Heart left ventricle (tissue), 16 donors: ENCODE measurements at regions not wholly inside any gene's neighbourhood (a gene's known extent, or its start where the extent isn't known, plus 50 kb on each side); places are given as distances from the start of the nearest gene placed in this dataset.
A peak's percentile ranks its signal among the peaks of the same experiment; 100 is the strongest.

Source experiments
- ATAC-seq, 4 donors: fragments of 200-7000 bp; cut with Tn5 transposase; one replicate each; pipeline ENCODE4 v1.9.1; 2020 to 2022; ENCODE audit warnings: moderate library complexity in 4 of 4, mild to moderate bottlenecking in 3 of 4, moderate number of reproducible peaks in 1 of 4
- DNase-seq, 5 donors: peaks; one replicate each; pipeline ENCODE4 v3.0.0-alpha.2; 2020
- H3K27ac ChIP-seq, 12 donors: fragments of 200-600 bp; sonication (generic) in 4 of 12; one replicate each; pipeline versions ENCODE4 v1.5.0 to v1.8.0; 2016 to 2022; ENCODE audit warnings: mild to moderate bottlenecking in 2 of 12
- H3K27me3 ChIP-seq, 9 donors: fragments of 200-600 bp; sonication (generic) in 2 of 9; one replicate each; pipeline versions ENCODE4 v1.5.1 to v1.8.0; 2016 to 2022; ENCODE audit warnings: mild to moderate bottlenecking in 3 of 9
- H3K36me3 ChIP-seq, 9 donors: fragments of 200-600 bp; sonication (generic) in 2 of 9; one replicate each; pipeline versions ENCODE4 v1.5.0 to v1.8.0; 2018 to 2022; ENCODE audit warnings: mild to moderate bottlenecking in 2 of 9
- H3K4me1 ChIP-seq, 12 donors: fragments of 200-600 bp; sonication (generic) in 4 of 12; one replicate each; pipeline versions ENCODE4 v1.5.0 to v1.8.0; 2016 to 2022; ENCODE audit warnings: mild to moderate bottlenecking in 3 of 12
- H3K4me3 ChIP-seq, 12 donors: fragments of 200-600 bp; sonication (generic) in 4 of 12; one replicate each; pipeline versions ENCODE4 v1.5.0 to v1.8.0; 2017 to 2022; ENCODE audit warnings: mild to moderate bottlenecking in 9 of 12, moderate library complexity in 4 of 12
- H3K9me3 ChIP-seq, 12 donors: fragments of 200-600 bp; sonication (generic) in 4 of 12; one replicate each; pipeline versions ENCODE4 v1.5.0 to v1.8.0; 2016 to 2022; ENCODE audit warnings: mild to moderate bottlenecking in 1 of 12
- POLR2A ChIP-seq, 2 donors: fragments of 450-650 bp; IDR thresholded peaks; one replicate each; pipeline ENCODE4 v1.6.1; 2017; ENCODE audit warnings: antibody characterized with exemption in 2 of 2, mild to moderate bottlenecking in 2 of 2, moderate library complexity in 2 of 2
- WGBS, 4 donors: extraction: QIAGEN DNeasy Blood & Tissue Kit in 2 of 4; methylation state at CpG; one replicate each; pipeline versions ENCODE4 v1.1.5 to v1.1.7; 2013 to 2018; 5-methylcytosine and 5-hydroxymethylcytosine counted together
- intact Hi-C, 10 donors: fragments of 100-400 bp; cut with DNase I; formaldehyde crosslinking; loops; one replicate each; pipeline versions ENCODE4 v1.11.1 to v1.14.2; 2022
- TF ChIP-seq, protein P1 (sequence below), 12 donors: fragments of 200-600 bp; sonication (generic) in 4 of 12; IDR thresholded peaks; one replicate each; pipeline versions ENCODE4 v1.5.0 to v1.8.0; 2018 to 2022; ENCODE audit warnings: antibody characterized with exemption in 12 of 12, mild to moderate bottlenecking in 5 of 12
- donor health status: ischemic (EF 13 %, LVEDD 7.1; RV severe dilation, severe dysfunction).
- donor health status: healthy with polysubstance abuse.
- donor health status: DM: no; HTN: yes; CAD: no.
- donor health status: DM: no; HTN: no; CAD: no.
- donor health status: ischemic (EF 25% LVEDD 6.9; RV normal size, moderate dysfunction).
- donor health status: ischemic (EF 25% LVEDD 5.7; RV mildly dilated, moderate dysfunction).
- donor health status: healthy.
- donor health status: DM: yes; HTN: yes; CAD: no.
- donor health status: ischemic (EF 35%, LVEDD 5.7; RV mildly dilated, moderate dysfunction).
- donor health status: nonischemic (EF 11% LVEDD 7.7; RV severe dilation, severe dysfunction).
- donor health status: DM: yes; HTN: yes; CAD: no.
- donor health status: PGD.
- donor health status: ischemic (EF 29% LVEDD 5.4; RV normal size, mild dysfunction).
- donor health status: nonischemic (EF 23%, LVEDD 6.1; RV moderate dilation, normal function).

DNA sequence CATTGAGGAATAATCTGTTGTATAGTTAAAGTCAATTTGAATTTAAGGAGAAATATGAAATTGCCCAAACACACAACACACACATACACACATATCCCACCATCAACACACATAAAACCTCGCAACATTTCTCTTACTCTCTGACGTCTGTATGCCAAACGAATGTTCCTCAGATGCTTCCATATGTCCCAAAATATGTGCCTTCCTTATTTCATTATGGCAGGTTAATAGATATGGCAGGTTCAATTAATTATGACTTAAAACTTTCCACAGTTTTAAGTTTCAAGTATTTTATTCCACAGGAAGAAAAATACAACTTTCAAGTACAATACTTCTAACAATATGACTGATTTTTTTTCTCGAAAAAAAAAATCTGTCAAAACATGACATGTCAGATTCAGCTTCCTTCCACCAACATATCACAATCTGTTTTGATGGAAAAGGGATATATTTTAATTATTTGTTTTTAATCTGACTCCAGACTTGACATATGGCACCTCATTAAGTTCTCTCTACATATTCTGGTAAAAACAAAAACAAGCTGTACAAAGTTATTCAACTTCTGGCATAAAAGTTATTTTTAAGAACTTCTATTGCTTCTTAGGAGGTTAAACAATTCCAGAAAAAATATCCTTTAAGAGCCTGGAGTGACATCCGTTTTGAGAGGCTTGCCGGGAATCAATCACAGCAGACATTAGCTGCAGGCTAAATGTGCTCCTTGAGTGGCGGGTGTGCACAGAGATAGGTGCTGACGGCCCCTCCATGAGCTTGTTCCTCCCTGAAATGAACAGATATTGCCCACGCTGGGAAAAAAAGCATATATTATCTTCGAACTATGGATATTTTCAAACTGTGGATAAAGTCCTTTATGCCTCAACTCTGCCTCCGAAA, 812.7 kb downstream of the DCDC2C start:
- no peaks in the 10 kb centered on the region for H3K27me3 ChIP-seq
- TF ChIP-seq, protein P1, sequence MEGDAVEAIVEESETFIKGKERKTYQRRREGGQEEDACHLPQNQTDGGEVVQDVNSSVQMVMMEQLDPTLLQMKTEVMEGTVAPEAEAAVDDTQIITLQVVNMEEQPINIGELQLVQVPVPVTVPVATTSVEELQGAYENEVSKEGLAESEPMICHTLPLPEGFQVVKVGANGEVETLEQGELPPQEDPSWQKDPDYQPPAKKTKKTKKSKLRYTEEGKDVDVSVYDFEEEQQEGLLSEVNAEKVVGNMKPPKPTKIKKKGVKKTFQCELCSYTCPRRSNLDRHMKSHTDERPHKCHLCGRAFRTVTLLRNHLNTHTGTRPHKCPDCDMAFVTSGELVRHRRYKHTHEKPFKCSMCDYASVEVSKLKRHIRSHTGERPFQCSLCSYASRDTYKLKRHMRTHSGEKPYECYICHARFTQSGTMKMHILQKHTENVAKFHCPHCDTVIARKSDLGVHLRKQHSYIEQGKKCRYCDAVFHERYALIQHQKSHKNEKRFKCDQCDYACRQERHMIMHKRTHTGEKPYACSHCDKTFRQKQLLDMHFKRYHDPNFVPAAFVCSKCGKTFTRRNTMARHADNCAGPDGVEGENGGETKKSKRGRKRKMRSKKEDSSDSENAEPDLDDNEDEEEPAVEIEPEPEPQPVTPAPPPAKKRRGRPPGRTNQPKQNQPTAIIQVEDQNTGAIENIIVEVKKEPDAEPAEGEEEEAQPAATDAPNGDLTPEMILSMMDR (IDR thresholded peaks at IDR 0.05): no peak
- TF ChIP-seq POLR2A (IDR thresholded peaks at IDR 0.05): no peak
- WGBS, 4 donors: 44 to 53% (median 47%) methylated on average over 11 of the region's 11 CpGs
- H3K27ac ChIP-seq: no peak overlapping the region
- intact Hi-C loops: no loop called here
- peaks cover 0 to 16% (median 0%) of the 10 kb centered on the region in 12 donors for H3K9me3 ChIP-seq
- no peaks in the 10 kb centered on the region for H3K36me3 ChIP-seq
- no peak overlapping the region for H3K4me3 ChIP-seq
- no peak for ATAC-seq
- no peak for DNase-seq
- H3K4me1 ChIP-seq: no peaks in the 10 kb centered on the region

- DNase-seq (no peak), ATAC-seq (no peak)
- H3K36me3 ChIP-seq: no peaks in the 10 kb centered on the region
- no peaks in the 10 kb centered on the region for H3K4me1 ChIP-seq
- no peak overlapping the region for H3K4me3 ChIP-seq
- peaks cover 0 to 11% (median 0%) of the 10 kb centered on the region in 12 donors for H3K9me3 ChIP-seq
- H3K27me3 ChIP-seq: no peaks in the 10 kb centered on the region
- TF ChIP-seq POLR2A (IDR thresholded peaks at IDR 0.05): no peak
- TF ChIP-seq, protein P1 (IDR thresholded peaks at IDR 0.05): no peak
- intact Hi-C loops: no loop called here
- H3K27ac ChIP-seq: no peak overlapping the region
- 87 to 90% (median 90%) methylated on average over 3 of the region's 3 CpGs for WGBS, 4 donors
Measured at GRCh38 chr2:4518596-4518995, 815.2 kb downstream of the DCDC2C start.

- H3K36me3 ChIP-seq: no peaks in the 10 kb centered on the region
- no peaks in the 10 kb centered on the region for H3K4me1 ChIP-seq
- no peak for TF ChIP-seq POLR2A (IDR thresholded peaks at IDR 0.05)
- TF ChIP-seq, protein P1 (IDR thresholded peaks at IDR 0.05): no peak
- peaks cover 0 to 11% (median 0%) of the 10 kb centered on the region in 12 donors for H3K9me3 ChIP-seq
- peak in 1 of 4 donors; percentile 29 for ATAC-seq
- no peaks in the 10 kb centered on the region for H3K27me3 ChIP-seq
- WGBS, 4 donors: 80 to 87% (median 82%) methylated on average over 14 to 15 of the region's 15 CpGs
- no peak overlapping the region for H3K4me3 ChIP-seq
- intact Hi-C loops: no loop called here
- no peak overlapping the region for H3K27ac ChIP-seq
- DNase-seq: no peak
Measured at GRCh38 chr2:4522498-4523421, 819.4 kb downstream of the DCDC2C start.

DNA sequence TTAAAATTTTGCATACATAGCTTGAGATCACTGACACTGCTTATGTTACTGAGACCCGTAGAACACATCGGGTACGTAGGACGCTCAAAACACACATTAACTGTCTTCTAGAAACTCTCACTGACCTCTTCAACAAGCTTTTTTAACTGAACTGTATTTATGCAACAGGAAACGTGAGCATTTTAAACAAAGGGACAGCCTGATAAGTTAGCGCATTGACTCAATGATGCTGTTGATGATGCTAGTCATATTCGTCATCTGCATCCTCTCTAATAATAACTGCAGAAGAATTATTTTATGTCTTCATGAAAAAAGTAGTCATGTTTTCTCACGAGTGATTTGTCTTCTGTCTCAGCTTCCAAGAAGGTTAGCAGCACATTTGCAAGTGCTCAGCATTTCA, 824.0 kb downstream of the DCDC2C start:
- intact Hi-C loops: no loop called here
- Histone ChIP-seq H3K27me3 (no peaks in the 10 kb centered on the region), H3K27ac (no peak overlapping the region), H3K36me3 (no peaks in the 10 kb centered on the region), H3K9me3 (peaks cover 0 to 4% (median 0%) of the 10 kb centered on the region in 12 donors), H3K4me1 (no peaks in the 10 kb centered on the region), H3K4me3 (no peak overlapping the region)
- DNase-seq (no peak), ATAC-seq (no peak)
- TF ChIP-seq POLR2A (IDR thresholded peaks at IDR 0.05): no peak
- TF ChIP-seq, protein P1 (IDR thresholded peaks at IDR 0.05): no peak
- WGBS, 4 donors: 67 to 83% (median 72%) methylated on average over 8 of the region's 8 CpGs
